GM18519 (cell line): ENCODE measurements at regions not wholly inside any gene's neighbourhood (a gene's known extent, or its start where the extent isn't known, plus 50 kb on each side); places are given as distances from the start of the nearest gene placed in this dataset.

ENCODE experiments used
- ATAC-seq: cut with Tn5 transposase; IDR thresholded peaks from one replicate; pipeline ENCODE4 v1.9.1; 2021; ENCODE audit warnings: mild to moderate bottlenecking, moderate library complexity; ENCODE audit not compliant: unreplicated experiment, low FRiP score

- ATAC-seq, result no peak
Observed at GRCh38 chr2:22582107-22582506, 802.9 kb upstream of the KLHL29 start.

DNA sequence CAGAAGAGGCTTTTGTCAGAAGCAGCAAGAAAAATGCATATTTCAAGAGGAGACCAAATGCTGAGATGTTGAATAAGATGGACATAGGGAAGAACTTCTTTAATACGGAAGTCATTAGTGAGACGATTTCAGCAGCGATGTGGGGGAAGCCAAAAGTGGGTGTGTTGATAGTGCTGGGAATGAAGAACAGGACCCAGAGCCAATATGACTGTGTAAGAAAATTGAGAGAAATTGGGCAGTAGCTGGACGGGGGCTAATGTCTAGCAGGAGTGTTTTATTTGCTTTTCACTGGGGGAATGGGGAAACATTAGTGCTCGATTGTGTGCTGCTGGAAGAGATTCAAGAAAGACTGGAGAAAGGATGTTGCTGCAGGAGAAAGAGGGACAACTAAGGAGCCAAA is 788.7 kb upstream of the KLHL29 start:
- ATAC-seq, result no peak

DNA sequence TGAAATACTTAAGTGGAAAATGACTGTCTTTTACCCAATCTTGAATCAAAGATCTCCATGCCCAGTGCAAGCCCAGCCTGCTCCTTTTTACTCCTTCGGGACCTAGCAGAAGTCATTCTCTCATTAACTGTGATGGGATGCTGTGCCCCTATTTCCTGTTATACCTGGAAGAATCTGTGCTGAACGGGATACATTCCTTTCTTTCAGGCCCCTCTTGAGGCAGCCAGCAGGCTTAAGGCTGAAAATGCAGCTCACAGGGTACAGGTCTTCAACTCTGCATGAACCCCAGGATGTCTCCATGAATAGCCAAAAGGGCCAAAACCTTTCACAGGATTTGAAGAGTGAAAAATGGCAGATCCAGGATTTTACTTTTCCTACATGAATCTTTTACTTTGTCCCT is 784.8 kb upstream of the KLHL29 start:
- ATAC-seq, result no peak

DNA sequence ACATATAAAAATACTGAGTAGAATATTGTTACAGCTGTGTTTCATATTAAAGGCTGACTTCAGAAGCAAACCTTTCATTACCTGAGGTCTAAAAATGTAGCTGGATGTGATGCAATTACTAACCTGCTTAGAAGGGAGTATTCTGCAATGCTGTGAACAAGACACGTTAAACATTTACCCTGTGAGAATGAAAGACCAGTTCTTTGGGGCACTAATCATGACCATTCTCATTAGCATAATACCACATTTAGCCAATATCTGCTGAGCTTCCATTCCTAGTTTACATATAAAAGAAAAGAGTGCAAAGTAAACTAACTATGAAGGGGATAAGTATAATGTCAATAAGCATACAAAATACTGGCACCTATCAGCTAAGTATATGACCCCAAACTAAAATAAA is 784.0 kb upstream of the KLHL29 start:
- no peak for ATAC-seq

DNA sequence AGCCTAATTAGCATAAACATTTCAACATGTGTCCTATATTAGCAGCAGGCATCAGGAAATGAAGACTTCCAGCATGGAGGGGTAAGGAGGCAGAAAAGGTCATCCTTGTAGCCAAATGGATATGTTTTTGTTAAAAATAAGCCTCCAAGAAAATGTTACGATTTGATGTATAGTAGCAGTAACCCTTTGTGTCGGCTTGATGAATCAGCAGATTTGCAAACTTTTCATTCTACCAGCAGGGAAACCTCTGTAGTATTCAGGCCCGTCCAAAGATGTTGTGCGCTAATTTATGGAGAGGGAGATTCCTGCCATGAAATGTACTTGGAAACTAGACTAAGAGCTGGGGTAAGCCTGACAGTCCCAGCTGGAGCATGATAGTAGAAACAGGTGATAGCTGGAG is 780.8 kb upstream of the KLHL29 start:
- no peak for ATAC-seq

DNA sequence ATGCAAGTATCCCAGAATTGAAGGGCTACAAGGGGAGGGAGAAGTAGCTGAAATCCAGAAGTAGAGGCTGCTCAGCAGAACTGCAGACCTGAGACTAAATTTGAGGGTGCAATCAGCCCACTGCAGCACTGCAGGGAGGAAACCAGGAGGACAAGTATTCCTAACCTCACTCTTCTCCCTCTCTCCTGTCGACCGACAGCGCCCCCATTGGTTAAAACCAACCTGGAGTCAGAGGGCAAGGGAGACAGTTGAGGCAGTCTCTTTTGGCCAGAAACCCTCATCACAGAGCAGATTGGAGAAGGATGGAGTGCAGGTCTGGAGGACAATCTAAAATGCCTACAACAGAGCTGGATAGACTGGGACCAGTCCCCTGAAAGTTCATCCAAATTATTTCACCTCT is 768.9 kb upstream of the KLHL29 start:
- no peak for ATAC-seq

DNA sequence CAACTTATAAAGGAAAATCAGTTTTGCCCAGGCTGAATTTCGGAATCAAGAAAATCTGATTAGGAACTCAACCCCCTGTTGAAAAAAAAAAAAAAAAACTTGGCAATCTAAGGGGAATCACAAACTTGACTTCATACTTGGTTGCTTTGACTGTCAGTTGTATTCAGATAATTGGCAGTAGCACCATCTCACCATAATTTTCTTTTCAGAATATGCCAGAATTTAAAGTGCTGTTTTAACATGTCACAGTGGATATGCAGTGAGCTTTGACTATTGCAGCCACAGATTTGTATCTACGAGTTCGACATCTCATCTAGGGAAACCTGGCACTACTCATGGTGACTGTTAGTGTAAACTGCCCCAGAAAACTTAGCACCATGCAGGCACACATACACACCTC is 761.4 kb upstream of the KLHL29 start:
- no peak for ATAC-seq

DNA sequence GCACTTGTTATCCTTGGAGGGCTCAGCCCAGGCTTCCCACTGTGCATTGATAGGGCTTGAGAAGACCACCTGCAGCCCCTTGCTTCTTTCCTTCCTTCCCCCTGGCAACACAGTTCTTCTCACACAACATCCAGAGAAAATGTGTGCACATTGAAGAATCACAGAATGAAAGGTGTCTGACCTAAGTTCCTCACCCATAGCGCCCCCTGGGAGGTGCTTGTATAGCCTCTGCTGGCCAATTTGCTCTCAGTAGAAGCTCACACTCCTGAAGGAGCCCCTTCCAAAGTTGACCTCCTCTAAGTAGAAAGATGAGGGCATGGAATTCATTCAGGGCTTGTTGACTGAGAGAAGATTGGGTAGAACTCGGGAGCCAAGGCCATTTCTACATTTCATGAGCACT is 758.4 kb upstream of the KLHL29 start:
- no peak for ATAC-seq

- ATAC-seq, result no peak
Observed at GRCh38 chr2:22628221-22628620, 756.8 kb upstream of the KLHL29 start.

- ATAC-seq, result no peak
Observed at GRCh38 chr2:22628906-22629305, 756.1 kb upstream of the KLHL29 start.

DNA sequence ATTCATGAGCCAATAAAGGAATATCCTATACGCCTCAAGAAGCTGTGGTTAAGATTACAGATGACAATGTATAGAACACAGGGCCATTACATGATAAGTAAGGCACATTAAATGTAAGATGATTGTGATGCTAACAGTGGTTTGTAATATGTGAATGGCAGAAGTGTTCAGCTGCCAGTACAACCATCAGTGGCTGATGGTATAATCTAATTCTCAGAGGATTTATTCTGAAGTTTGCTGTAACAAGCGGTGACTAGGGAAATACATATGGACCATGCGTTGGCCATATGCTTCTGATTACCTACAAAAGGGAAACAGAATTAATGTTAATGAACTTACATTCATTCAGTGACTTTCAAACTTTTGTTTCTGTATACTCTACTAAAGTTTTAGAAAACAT is 750.8 kb upstream of the KLHL29 start:
- ATAC-seq, result no peak

DNA sequence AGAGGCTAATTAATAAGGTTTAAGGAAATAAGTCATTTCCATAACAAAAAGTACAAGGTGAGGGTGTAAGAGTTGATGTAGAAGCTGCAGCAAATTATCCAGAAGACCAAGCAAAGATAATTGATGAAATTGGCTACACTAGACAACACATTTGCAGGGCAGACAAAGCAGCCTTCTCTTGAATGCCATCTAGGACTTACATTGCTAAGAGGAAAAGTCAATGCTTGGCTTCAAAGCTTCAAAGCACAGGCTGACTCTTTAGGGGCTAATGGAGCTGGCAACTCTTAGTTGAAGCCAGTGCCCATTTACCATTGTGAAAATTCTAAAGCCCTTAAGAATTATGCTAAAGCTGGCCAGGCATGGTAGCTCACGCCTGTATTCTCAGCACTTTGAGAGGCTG is 728.6 kb upstream of the KLHL29 start:
- ATAC-seq, result no peak

- no peak for ATAC-seq
Observed at GRCh38 chr2:22673529-22673928, 711.5 kb upstream of the KLHL29 start.

DNA sequence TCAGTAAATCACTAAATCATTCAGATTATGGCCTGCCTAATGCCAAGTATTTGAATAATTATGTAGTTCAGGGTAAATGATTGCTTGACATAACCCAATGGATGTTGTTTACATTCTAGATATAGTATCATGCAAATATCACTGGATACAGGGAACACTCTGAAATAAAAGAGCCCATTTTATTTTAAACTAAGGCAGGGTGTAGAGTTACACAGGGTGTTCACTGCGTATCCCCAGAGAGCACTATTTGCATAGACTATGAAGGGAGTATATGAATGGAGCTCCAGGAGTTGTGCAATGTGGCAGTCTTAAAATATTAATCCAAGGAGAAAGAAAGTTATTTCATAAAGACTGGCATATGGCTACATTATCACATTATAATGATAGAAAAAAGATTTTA is 701.1 kb upstream of the KLHL29 start:
- no peak for ATAC-seq

GRCh38 chr2:22690096-22690495 is 694.9 kb upstream of the KLHL29 start:
- ATAC-seq, result no peak

DNA sequence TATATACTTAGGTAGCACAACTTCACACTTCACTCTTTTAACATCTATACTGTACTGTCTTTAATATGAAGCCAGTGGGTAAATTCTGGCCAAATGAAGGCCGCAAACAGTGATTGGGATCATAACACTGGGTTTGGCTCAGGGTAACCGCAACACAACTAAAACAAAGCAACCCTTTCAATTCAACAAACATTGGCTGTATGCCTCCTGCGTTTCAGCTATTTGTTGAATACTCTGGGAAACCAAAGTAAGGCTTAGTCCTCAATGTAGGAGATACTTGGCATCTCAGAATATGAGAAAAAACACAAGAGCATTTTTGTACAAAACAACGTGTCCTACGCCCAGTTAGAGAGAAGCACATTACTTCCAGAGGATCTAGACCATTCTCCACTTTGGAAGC is 693.3 kb upstream of the KLHL29 start:
- ATAC-seq, result no peak

- no peak for ATAC-seq
Observed at GRCh38 chr2:22692746-22693145, 692.2 kb upstream of the KLHL29 start.

DNA sequence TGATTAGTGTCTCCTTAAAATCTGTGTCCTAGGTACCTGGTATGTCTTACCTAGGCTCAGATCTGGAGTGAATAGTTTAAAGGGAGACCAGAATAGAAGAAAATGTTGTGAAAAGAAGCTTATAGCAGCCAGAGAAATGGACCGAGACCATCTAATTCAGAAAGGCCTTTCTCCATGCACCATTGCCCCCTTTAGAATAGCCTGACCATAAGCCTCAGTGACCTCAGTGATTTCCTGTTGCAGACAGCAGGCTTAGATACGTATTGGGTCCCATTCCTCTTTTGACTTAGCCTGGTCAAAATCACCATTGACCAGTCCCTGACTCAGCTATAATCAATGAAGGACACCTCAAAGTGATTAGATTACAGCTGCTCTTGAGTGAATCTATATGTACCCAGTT is 690.7 kb upstream of the KLHL29 start:
- ATAC-seq, result no peak

DNA sequence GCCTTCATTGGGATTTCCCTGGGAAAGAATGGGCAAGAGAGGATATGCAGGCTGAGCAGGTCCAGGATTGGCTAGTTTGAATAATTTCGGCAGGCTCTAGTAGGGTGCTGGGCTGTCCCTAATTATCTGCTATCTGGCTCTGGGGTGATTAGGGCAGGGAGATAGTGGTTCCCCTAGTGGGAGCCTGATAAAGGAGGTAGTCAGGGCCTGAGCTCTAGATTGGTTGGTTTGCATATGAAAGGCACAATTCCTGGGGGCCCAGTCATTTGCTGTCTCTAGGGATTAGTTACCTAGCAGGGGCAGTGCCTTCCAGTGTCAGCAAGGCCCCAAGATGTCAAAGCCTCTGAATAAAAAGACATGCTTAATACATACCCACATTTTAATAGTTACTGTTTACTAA is 690.1 kb upstream of the KLHL29 start:
- ATAC-seq, result no peak

GRCh38 chr2:22697054-22697788 is 687.8 kb upstream of the KLHL29 start:
- ATAC-seq, result no peak

GRCh38 chr2:22701561-22702160 is 683.3 kb upstream of the KLHL29 start:
- ATAC-seq, result no peak

DNA sequence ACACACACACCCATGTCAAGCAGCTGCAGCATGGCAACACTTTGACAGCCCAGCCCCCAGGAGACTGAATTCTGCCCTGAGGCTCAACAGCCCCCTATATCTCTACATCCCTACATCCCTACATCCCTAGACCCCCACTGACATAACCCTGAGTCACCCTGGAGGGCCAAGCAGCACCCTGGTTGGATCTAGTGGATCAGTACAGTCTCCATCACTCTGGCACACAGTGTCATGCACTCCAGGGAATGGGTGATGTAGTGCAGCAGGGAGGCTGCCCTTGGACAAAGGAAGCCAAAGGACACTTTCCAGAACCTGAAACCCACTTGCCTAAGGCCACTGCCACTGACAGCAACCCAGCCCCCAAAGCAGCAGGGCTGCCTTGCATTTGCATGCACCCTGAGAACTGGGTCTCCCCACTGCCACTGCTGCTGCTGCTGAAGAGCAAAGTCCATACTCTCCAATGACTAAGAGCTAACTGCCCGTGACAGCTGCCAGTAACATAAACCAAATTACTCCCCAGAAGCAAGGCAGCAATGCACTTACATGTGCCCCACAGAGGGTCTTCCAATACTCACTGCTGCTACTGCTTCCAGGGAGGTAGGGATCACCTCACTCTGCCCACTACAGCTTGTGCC is 681.6 kb upstream of the KLHL29 start:
- no peak for ATAC-seq
